Peyer's patch (tissue), 4 donors: ENCODE measurements at regions not wholly inside any gene's neighbourhood (a gene's known extent, or its start where the extent isn't known, plus 50 kb on each side); places are given as distances from the start of the nearest gene placed in this dataset.
"Not testable (repeated sequence)": the region's sequence is repeated elsewhere in the genome, so short reads cannot be mapped to it uniquely, and the experiment has no call there.

Source experiments
- DNase-seq, 3 donors: peaks; one replicate each; pipeline ENCODE4 v3.0.0-alpha.2; 2017 to 2019
- H3K27ac ChIP-seq, 4 donors: fragments of 200-600 bp; sonication (generic); one replicate each; pipeline ENCODE4 v1.5.1; 2016 to 2019
- H3K27me3 ChIP-seq, 2 donors: fragments of 200-600 bp; sonication (generic); one replicate each; pipeline ENCODE4 v1.5.1; 2019
- H3K36me3 ChIP-seq, 3 donors: fragments of 200-600 bp; sonication (generic); one replicate each; pipeline ENCODE4 v1.5.1; 2016 to 2019
- H3K4me1 ChIP-seq, 4 donors: fragments of 200-600 bp; sonication (generic); one replicate each; pipeline ENCODE4 v1.5.1; 2016 to 2019
- H3K4me3 ChIP-seq, 4 donors: fragments of 200-600 bp; sonication (generic); 1 replicate in 3 of 4; 2 replicates in 1 of 4; pipeline ENCODE4 v1.5.1; 2016 to 2019; ENCODE audit warnings: mild to moderate bottlenecking in 1 of 4
- H3K9me3 ChIP-seq, 4 donors: fragments of 200-600 bp; sonication (generic); one replicate each; pipeline ENCODE4 v1.5.1; 2016 to 2019; ENCODE audit warnings: mild to moderate bottlenecking in 1 of 4
- POLR2A ChIP-seq, 2 donors: fragments of 450-650 bp; IDR thresholded peaks; one replicate each; pipeline ENCODE4 v1.5.1; 2017; ENCODE audit warnings: antibody characterized with exemption in 2 of 2, mild to moderate bottlenecking in 2 of 2, moderate library complexity in 2 of 2
- TF ChIP-seq, protein P1 (sequence below), 6 experiments: fragments of 450-650 bp in 4 of 6; fragments of 200-600 bp in 2 of 6; sonication (generic) in 1 of 6; IDR thresholded peaks; one replicate each; pipeline ENCODE4 v1.5.1; 2017 to 2019; ENCODE audit warnings: antibody characterized with exemption in 6 of 6, mild to moderate bottlenecking in 3 of 6, moderate library complexity in 1 of 6

- TF ChIP-seq POLR2A (IDR thresholded peaks at IDR 0.05): no peak
- TF ChIP-seq, protein P1, sequence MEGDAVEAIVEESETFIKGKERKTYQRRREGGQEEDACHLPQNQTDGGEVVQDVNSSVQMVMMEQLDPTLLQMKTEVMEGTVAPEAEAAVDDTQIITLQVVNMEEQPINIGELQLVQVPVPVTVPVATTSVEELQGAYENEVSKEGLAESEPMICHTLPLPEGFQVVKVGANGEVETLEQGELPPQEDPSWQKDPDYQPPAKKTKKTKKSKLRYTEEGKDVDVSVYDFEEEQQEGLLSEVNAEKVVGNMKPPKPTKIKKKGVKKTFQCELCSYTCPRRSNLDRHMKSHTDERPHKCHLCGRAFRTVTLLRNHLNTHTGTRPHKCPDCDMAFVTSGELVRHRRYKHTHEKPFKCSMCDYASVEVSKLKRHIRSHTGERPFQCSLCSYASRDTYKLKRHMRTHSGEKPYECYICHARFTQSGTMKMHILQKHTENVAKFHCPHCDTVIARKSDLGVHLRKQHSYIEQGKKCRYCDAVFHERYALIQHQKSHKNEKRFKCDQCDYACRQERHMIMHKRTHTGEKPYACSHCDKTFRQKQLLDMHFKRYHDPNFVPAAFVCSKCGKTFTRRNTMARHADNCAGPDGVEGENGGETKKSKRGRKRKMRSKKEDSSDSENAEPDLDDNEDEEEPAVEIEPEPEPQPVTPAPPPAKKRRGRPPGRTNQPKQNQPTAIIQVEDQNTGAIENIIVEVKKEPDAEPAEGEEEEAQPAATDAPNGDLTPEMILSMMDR (IDR thresholded peaks at IDR 0.05): no peak
- Histone ChIP-seq H3K27ac (no peak overlapping the region), H3K4me3 (no peak overlapping the region), H3K9me3 (no peaks in the 10 kb centered on the region), H3K27me3 (no peaks in the 10 kb centered on the region), H3K36me3 (no peaks in the 10 kb centered on the region), H3K4me1 (no peaks in the 10 kb centered on the region)
- no peak for DNase-seq
Observed at GRCh38 chr5:135150767-135151166, 116.7 kb upstream of the PITX1 start.

GRCh38 chr5:135149956-135150723 lies 116.1 kb upstream of the PITX1 start:
- H3K36me3 ChIP-seq: no peaks in the 10 kb centered on the region
- no peaks in the 10 kb centered on the region for H3K27me3 ChIP-seq
- TF ChIP-seq, protein P1 (IDR thresholded peaks at IDR 0.05): no peak
- TF ChIP-seq POLR2A (IDR thresholded peaks at IDR 0.05): no peak
- no peak overlapping the region for H3K27ac ChIP-seq
- no peak for DNase-seq
- H3K4me3 ChIP-seq: no peak overlapping the region
- H3K9me3 ChIP-seq: no peaks in the 10 kb centered on the region
- no peaks in the 10 kb centered on the region for H3K4me1 ChIP-seq

GRCh38 chr5:135149229-135149955 lies 115.4 kb upstream of the PITX1 start:
- Histone ChIP-seq H3K4me3 (no peak overlapping the region), H3K36me3 (no peaks in the 10 kb centered on the region), H3K27ac (no peak overlapping the region), H3K9me3 (no peaks in the 10 kb centered on the region), H3K27me3 (no peaks in the 10 kb centered on the region), H3K4me1 (no peaks in the 10 kb centered on the region)
- TF ChIP-seq POLR2A (IDR thresholded peaks at IDR 0.05): no peak
- no peak for DNase-seq

GRCh38 chr5:135147294-135148090 lies 113.5 kb upstream of the PITX1 start:
- no peaks in the 10 kb centered on the region for H3K27me3 ChIP-seq
- TF ChIP-seq, protein P1 (IDR thresholded peaks at IDR 0.05): no peak
- TF ChIP-seq POLR2A (IDR thresholded peaks at IDR 0.05): no peak
- H3K9me3 ChIP-seq: no peaks in the 10 kb centered on the region
- H3K36me3 ChIP-seq: no peaks in the 10 kb centered on the region
- H3K4me3 ChIP-seq: no peak overlapping the region
- H3K4me1 ChIP-seq: no peaks in the 10 kb centered on the region
- no peak for DNase-seq
- no peak overlapping the region for H3K27ac ChIP-seq

DNA sequence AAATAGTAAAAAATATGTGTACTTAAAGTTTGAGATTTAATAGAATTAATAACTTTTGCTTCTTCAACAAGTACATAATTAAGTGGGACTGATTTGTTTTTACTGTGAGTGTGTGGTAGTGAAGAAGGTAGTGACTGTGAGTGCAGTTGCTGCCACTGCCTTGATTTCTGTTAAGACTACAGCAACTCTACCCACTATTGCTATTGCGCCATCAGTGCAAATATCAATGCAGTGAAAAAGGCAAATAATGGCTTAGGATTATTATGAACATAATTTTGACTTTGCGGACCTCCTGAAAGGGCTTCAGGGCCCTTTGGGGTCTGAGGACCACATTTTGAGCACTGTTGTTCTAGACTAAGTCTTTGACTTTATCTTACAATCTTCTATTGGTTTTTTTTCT lies 112.0 kb upstream of the PITX1 start:
- Histone ChIP-seq H3K4me1 (peaks cover 0 to 2% (median 0%) of the 10 kb centered on the region in 4 donors), H3K36me3 (no peaks in the 10 kb centered on the region), H3K27me3 (no peaks in the 10 kb centered on the region), H3K4me3 (no peak overlapping the region), H3K27ac (no peak overlapping the region), H3K9me3 (no peaks in the 10 kb centered on the region)
- no peak for TF ChIP-seq POLR2A (IDR thresholded peaks at IDR 0.05)
- TF ChIP-seq, protein P1 (IDR thresholded peaks at IDR 0.05): no peak
- no peak for DNase-seq

- not testable (repeated sequence) for H3K9me3 ChIP-seq, H3K36me3 ChIP-seq, H3K27me3 ChIP-seq, H3K27ac ChIP-seq, DNase-seq, H3K4me3 ChIP-seq, H3K4me1 ChIP-seq
Observed at GRCh38 chr5:135143682-135144081, 109.7 kb upstream of the PITX1 start.
